SK-N-MC (cell line): ENCODE measurements at regions not wholly inside any gene's neighbourhood (a gene's known extent, or its start where the extent isn't known, plus 50 kb on each side); places are given as distances from the start of the nearest gene placed in this dataset.

ENCODE experiments used
- DNase-seq: peaks from one replicate; pipeline ENCODE4 v3.0.0-alpha.2; 2011; ENCODE audit warnings: low read depth, low spot score
- H3K27ac ChIP-seq: fragments of 200-600 bp; sonication (generic); 2 replicates; pipeline ENCODE4 v1.5.1; 2016; ENCODE audit warnings: mixed run types
- H3K36me3 ChIP-seq: fragments of 200-600 bp; sonication (generic); 2 replicates; pipeline ENCODE4 v1.6.1; 2017; ENCODE audit warnings: antibody characterized with exemption, low read length, mixed read lengths; ENCODE audit not compliant: insufficient read depth
- H3K4me3 ChIP-seq: fragments of 200-600 bp; sonication (generic); 2 replicates; pipeline ENCODE4 v1.5.1; 2016
- H3K9ac ChIP-seq: fragments of 200-600 bp; sonication (generic); 2 replicates; pipeline ENCODE4 v1.8.0; 2017; ENCODE audit warnings: mixed run types, mixed read lengths; ENCODE audit not compliant: insufficient read length
- H3K9me3 ChIP-seq: fragments of 200-600 bp; sonication (generic); 2 replicates; pipeline ENCODE4 v1.6.1; 2017; ENCODE audit warnings: low read depth, mild to moderate bottlenecking, antibody characterized with exemption, low read length, moderate library complexity, mixed read lengths
- EZH2 ChIP-seq: fragments of 200-600 bp; sonication (generic); IDR thresholded peaks from one replicate; pipeline ENCODE4 v1.6.1; 2017; ENCODE audit warnings: antibody characterized with exemption
- FOXP2 ChIP-seq: optimal IDR thresholded peaks from 2 replicates; pipeline ENCODE3; 2011; ENCODE audit warnings: mild to moderate bottlenecking, moderate library complexity; ENCODE audit not compliant: insufficient read depth; ENCODE audit errors: extremely low read length, control extremely low read depth
- POLR2AphosphoS5 ChIP-seq: IDR thresholded peaks from 2 replicates; pipeline ENCODE4 v1.6.1; 2012; ENCODE audit warnings: mild to moderate bottlenecking, low read depth, low read length, borderline replicate concordance

- TF ChIP-seq EZH2 (no peak), FOXP2 (no peak)
- H3K27ac ChIP-seq = no peak overlapping the region
- H3K9ac ChIP-seq = no peak overlapping the region
- no peak overlapping the region for H3K4me3 ChIP-seq
- no peak for DNase-seq
- H3K36me3 ChIP-seq = no peaks in the 10 kb centered on the region
- H3K9me3 ChIP-seq = no peaks in the 10 kb centered on the region
These were observed 285.6 kb upstream of the B3GALT2 start for GRCh38 chr1:193471981-193472380.

GRCh38 chr1:193463326-193463932 is 277.0 kb upstream of the B3GALT2 start:
- Histone ChIP-seq H3K36me3 (no peaks in the 10 kb centered on the region), H3K4me3 (peak overlapping the region; percentile 66)
- TF ChIP-seq FOXP2 (no peak), POLR2AphosphoS5 (no peak), EZH2 (no peak)

GRCh38 chr1:193462629-193463320 is 276.4 kb upstream of the B3GALT2 start:
- Histone ChIP-seq H3K9me3 (no peaks in the 10 kb centered on the region), H3K4me3 (peak overlapping the region; percentile 66), H3K27ac (peak overlapping the region; percentile 33; the same call in 1 of the 2 replicates), H3K36me3 (no peaks in the 10 kb centered on the region), H3K9ac (peak overlapping the region; percentile 17)
- peak; percentile 28 for DNase-seq
- no peak for TF ChIP-seq EZH2
- no peak for TF ChIP-seq FOXP2
- no peak for TF ChIP-seq POLR2AphosphoS5

More at GRCh38 chr1:193463326-193463932, 277.0 kb upstream of the B3GALT2 start:
- Histone ChIP-seq H3K9ac (no peak overlapping the region), H3K27ac (no peak overlapping the region), H3K9me3 (no peaks in the 10 kb centered on the region)
- DNase-seq = no peak

GRCh38 chr1:193458628-193459027 is 272.2 kb upstream of the B3GALT2 start:
- Histone ChIP-seq H3K36me3 (no peaks in the 10 kb centered on the region), H3K4me3 (no peak overlapping the region), H3K9me3 (no peaks in the 10 kb centered on the region), H3K27ac (no peak overlapping the region), H3K9ac (no peak overlapping the region)
- TF ChIP-seq FOXP2 = no peak
- no peak for DNase-seq

- Histone ChIP-seq H3K9ac (no peak overlapping the region), H3K9me3 (no peaks in the 10 kb centered on the region), H3K36me3 (no peaks in the 10 kb centered on the region), H3K4me3 (no peak overlapping the region), H3K27ac (no peak overlapping the region)
- no peak for TF ChIP-seq POLR2AphosphoS5
- TF ChIP-seq FOXP2 = no peak
- no peak for TF ChIP-seq EZH2
- DNase-seq = no peak
These were observed 271.3 kb upstream of the B3GALT2 start for GRCh38 chr1:193457676-193458075.

GRCh38 chr1:193456811-193457280 is 270.4 kb upstream of the B3GALT2 start:
- DNase-seq = no peak
- Histone ChIP-seq H3K9me3 (no peaks in the 10 kb centered on the region), H3K9ac (no peak overlapping the region), H3K4me3 (no peak overlapping the region), H3K36me3 (no peaks in the 10 kb centered on the region), H3K27ac (no peak overlapping the region)
- no peak for TF ChIP-seq FOXP2
- no peak for TF ChIP-seq POLR2AphosphoS5
- no peak for TF ChIP-seq EZH2

- TF ChIP-seq FOXP2 = no peak
- no peak for TF ChIP-seq EZH2
- TF ChIP-seq POLR2AphosphoS5 = no peak
- no peak overlapping the region for H3K4me3 ChIP-seq
- no peak overlapping the region for H3K27ac ChIP-seq
- no peaks in the 10 kb centered on the region for H3K36me3 ChIP-seq
- no peak for DNase-seq
- H3K9ac ChIP-seq = no peak overlapping the region
- no peaks in the 10 kb centered on the region for H3K9me3 ChIP-seq
These were observed 265.2 kb upstream of the B3GALT2 start for GRCh38 chr1:193451606-193452005.

GRCh38 chr1:193451001-193451400 is 264.6 kb upstream of the B3GALT2 start:
- Histone ChIP-seq H3K9me3 (no peaks in the 10 kb centered on the region), H3K36me3 (no peaks in the 10 kb centered on the region), H3K27ac (no peak overlapping the region), H3K9ac (no peak overlapping the region), H3K4me3 (no peak overlapping the region)
- DNase-seq = no peak
- TF ChIP-seq POLR2AphosphoS5 (no peak), FOXP2 (no peak), EZH2 (no peak)
